GM18951 (cell line): ENCODE measurements at regions not wholly inside any gene's neighbourhood (a gene's known extent, or its start where the extent isn't known, plus 50 kb on each side); places are given as distances from the start of the nearest gene placed in this dataset.

ENCODE experiments used
- POLR2A ChIP-seq: IDR thresholded peaks from 4 replicates; pipeline ENCODE4 v1.6.1; 2011; ENCODE audit warnings: mild to moderate bottlenecking; ENCODE audit not compliant: insufficient read length, insufficient read depth; ENCODE audit errors: extremely low read depth
- in situ Hi-C: fragments of 300-500 bp; cut with MboI; formaldehyde crosslinking; loops from one replicate; pipeline ENCODE4 v1.12.0; 2022; ENCODE audit warnings: low sequenced_read_pairs, mixed read lengths, inconsistent platforms; ENCODE audit not compliant: unreplicated experiment

GRCh38 chr21:27269644-27270043 lies 302.8 kb upstream of the ADAMTS5 start:
- TF ChIP-seq POLR2A = no peak
- in situ Hi-C loops = no loop called here

GRCh38 chr21:27268290-27268689 lies 301.4 kb upstream of the ADAMTS5 start:
- TF ChIP-seq POLR2A = no peak

GRCh38 chr21:27265949-27266348 lies 299.1 kb upstream of the ADAMTS5 start:
- TF ChIP-seq POLR2A = no peak
- in situ Hi-C loops = no loop called here

More at GRCh38 chr21:27268290-27268689, 301.4 kb upstream of the ADAMTS5 start:
- in situ Hi-C loops = no loop called here

- no peak for TF ChIP-seq POLR2A
- in situ Hi-C loops = no loop called here
These were observed 298.6 kb upstream of the ADAMTS5 start for GRCh38 chr21:27265492-27265891.

- in situ Hi-C loops = no loop called here
- TF ChIP-seq POLR2A = no peak
These were observed 294.8 kb upstream of the ADAMTS5 start for GRCh38 chr21:27261676-27262075.

- no peak for TF ChIP-seq POLR2A
- in situ Hi-C loops = no loop called here
These were observed 293.8 kb upstream of the ADAMTS5 start for GRCh38 chr21:27260728-27261127.

- TF ChIP-seq POLR2A = no peak
These were observed 292.0 kb upstream of the ADAMTS5 start for GRCh38 chr21:27258742-27259448.

GRCh38 chr21:27257908-27258556 lies 291.1 kb upstream of the ADAMTS5 start:
- no peak for TF ChIP-seq POLR2A
- in situ Hi-C loops = no loop called here

More at GRCh38 chr21:27258742-27259448, 292.0 kb upstream of the ADAMTS5 start:
- in situ Hi-C loops = no loop called here

- in situ Hi-C loops = no loop called here
- no peak for TF ChIP-seq POLR2A
These were observed 290.3 kb upstream of the ADAMTS5 start for GRCh38 chr21:27257226-27257625.

- TF ChIP-seq POLR2A = no peak
- in situ Hi-C loops = no loop called here
These were observed 284.9 kb upstream of the ADAMTS5 start for GRCh38 chr21:27251752-27252151.

- TF ChIP-seq POLR2A = no peak
- in situ Hi-C loops = no loop called here
These were observed 283.5 kb upstream of the ADAMTS5 start for GRCh38 chr21:27250366-27250765.

- in situ Hi-C loops = no loop called here
These were observed 281.9 kb upstream of the ADAMTS5 start for GRCh38 chr21:27248814-27249213.

GRCh38 chr21:27246741-27247140 lies 279.9 kb upstream of the ADAMTS5 start:
- in situ Hi-C loops = no loop called here
- no peak for TF ChIP-seq POLR2A

More at GRCh38 chr21:27248814-27249213, 281.9 kb upstream of the ADAMTS5 start:
- no peak for TF ChIP-seq POLR2A

GRCh38 chr21:27244776-27245175 lies 277.9 kb upstream of the ADAMTS5 start:
- in situ Hi-C loops = no loop called here
- no peak for TF ChIP-seq POLR2A
